ENCODE measurements at regions not wholly inside any gene's neighbourhood (a gene's known extent, or its start where the extent isn't known, plus 50 kb on each side); places are given as distances from the start of the nearest gene placed in this dataset.

DNA sequence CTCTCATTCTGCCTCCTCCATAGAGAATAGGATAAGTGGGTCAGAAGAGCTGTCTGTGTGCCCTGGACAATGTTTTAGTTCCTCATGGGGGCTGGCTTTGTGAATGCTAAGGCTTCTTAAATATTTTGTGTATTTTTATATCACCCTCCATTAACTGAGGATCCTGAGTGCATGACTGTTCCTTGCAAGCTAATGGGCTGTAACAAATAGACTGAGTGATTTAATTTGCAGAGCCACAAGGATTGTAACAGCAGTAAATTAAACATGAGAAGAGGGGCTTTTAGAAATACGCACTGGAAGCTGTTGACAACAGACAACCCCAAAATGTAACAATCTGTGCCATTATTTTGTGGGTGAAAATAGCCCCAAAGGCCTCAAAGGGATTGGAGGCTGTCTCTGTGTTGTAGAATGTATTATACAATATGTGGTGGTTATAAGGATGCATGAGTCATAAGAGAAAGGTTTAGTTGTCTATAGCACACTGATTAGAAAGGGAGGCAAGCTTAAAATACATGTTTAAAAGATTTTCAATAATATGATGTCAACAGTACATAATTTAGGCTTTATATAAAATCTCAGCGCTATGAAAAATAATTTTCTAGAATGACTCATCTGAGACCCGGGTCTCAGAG lies 152.7 kb upstream of the ACTBL2 start:
- TF ChIP-seq, protein P1, sequence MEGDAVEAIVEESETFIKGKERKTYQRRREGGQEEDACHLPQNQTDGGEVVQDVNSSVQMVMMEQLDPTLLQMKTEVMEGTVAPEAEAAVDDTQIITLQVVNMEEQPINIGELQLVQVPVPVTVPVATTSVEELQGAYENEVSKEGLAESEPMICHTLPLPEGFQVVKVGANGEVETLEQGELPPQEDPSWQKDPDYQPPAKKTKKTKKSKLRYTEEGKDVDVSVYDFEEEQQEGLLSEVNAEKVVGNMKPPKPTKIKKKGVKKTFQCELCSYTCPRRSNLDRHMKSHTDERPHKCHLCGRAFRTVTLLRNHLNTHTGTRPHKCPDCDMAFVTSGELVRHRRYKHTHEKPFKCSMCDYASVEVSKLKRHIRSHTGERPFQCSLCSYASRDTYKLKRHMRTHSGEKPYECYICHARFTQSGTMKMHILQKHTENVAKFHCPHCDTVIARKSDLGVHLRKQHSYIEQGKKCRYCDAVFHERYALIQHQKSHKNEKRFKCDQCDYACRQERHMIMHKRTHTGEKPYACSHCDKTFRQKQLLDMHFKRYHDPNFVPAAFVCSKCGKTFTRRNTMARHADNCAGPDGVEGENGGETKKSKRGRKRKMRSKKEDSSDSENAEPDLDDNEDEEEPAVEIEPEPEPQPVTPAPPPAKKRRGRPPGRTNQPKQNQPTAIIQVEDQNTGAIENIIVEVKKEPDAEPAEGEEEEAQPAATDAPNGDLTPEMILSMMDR (IDR thresholded peaks at IDR 0.05), result no peak
- TF ChIP-seq POLR2A (IDR thresholded peaks at IDR 0.05) (no peak), EP300 (IDR thresholded peaks at IDR 0.05) (no peak), POLR2AphosphoS5 (IDR thresholded peaks at IDR 0.05) (no peak)

All from stomach (tissue), 4 donors.